ENCODE measurements at regions not wholly inside any gene's neighbourhood (a gene's known extent, or its start where the extent isn't known, plus 50 kb on each side); places are given as distances from the start of the nearest gene placed in this dataset.
A peak's percentile ranks its signal among the peaks of the same experiment; 100 is the strongest.

- Mint-ChIP-seq H3K9me3 (no peaks in the 10 kb centered on the region), H3K27me3 (no peaks in the 10 kb centered on the region), H3K36me3 (ENCODE audit: low read depth) (no peaks in the 10 kb centered on the region), H3K27ac (no peak overlapping the region), H3K4me1 (ENCODE audit: low read depth) (no peaks in the 10 kb centered on the region), H3K4me3 (no peak overlapping the region)
- Histone ChIP-seq H3K27ac (ENCODE audit: low read depth in 1 of 2, low read length in 2 of 2) (no peak overlapping the region), H3K36me3 (ENCODE audit: insufficient read depth, low read length) (no peaks in the 10 kb centered on the region), H3K27me3 (ENCODE audit: control insufficient read depth in 1 of 2, insufficient read depth in 2 of 2, low read length in 2 of 2) (no peaks in the 10 kb centered on the region), H3K4me1 (ENCODE audit: insufficient read depth, low read length) (no peaks in the 10 kb centered on the region), H3K9me3 (ENCODE audit: control insufficient read depth in 1 of 2, insufficient read depth in 1 of 2, low read length in 2 of 2) (peaks cover 0 to 21% of the 10 kb centered on the region in 2 experiments), H3K4me3 (ENCODE audit: low read length) (no peak overlapping the region)
- CTCF ChIA-PET, result no interaction called here
- POLR2A ChIA-PET, result no interaction called here
- intact Hi-C loops (cut with DNase I, micrococcal nuclease), result no loop called here
- no peak for TF ChIP-seq CTCF (IDR thresholded peaks at IDR 0.05)
- no peak for ATAC-seq (ENCODE audit: poor library complexity)
- DNase-seq, result no peak
Measured at GRCh38 chr7:156041398-156041797, 229.1 kb upstream of the SHH start.

GRCh38 chr7:156039971-156040677 lies 227.9 kb upstream of the SHH start:
- no peak for TF ChIP-seq CTCF (IDR thresholded peaks at IDR 0.05)
- H3K27me3 Mint-ChIP-seq, result no peaks in the 10 kb centered on the region
- H3K36me3 Mint-ChIP-seq (ENCODE audit: low read depth), result no peaks in the 10 kb centered on the region
- no peak overlapping the region for H3K27ac ChIP-seq (ENCODE audit: low read depth in 1 of 2, low read length in 2 of 2)
- no peaks in the 10 kb centered on the region for H3K4me1 Mint-ChIP-seq (ENCODE audit: low read depth)
- POLR2A ChIA-PET, result no interaction called here
- H3K27ac Mint-ChIP-seq, result no peak overlapping the region
- no peaks in the 10 kb centered on the region for H3K9me3 Mint-ChIP-seq
- peaks cover 0 to 10% of the 10 kb centered on the region in 2 experiments for H3K9me3 ChIP-seq (ENCODE audit: control insufficient read depth in 1 of 2, insufficient read depth in 1 of 2, low read length in 2 of 2)
- no peak overlapping the region for H3K4me3 Mint-ChIP-seq
- no peaks in the 10 kb centered on the region for H3K4me1 ChIP-seq (ENCODE audit: insufficient read depth, low read length)
- intact Hi-C loops (cut with DNase I, micrococcal nuclease), result no loop called here
- ATAC-seq (ENCODE audit: poor library complexity), result no peak
- peak in 2 of 14 experiments; percentile 25 to 39 for DNase-seq
- no peaks in the 10 kb centered on the region for H3K27me3 ChIP-seq (ENCODE audit: control insufficient read depth in 1 of 2, insufficient read depth in 2 of 2, low read length in 2 of 2)
- H3K4me3 ChIP-seq (ENCODE audit: low read length), result no peak overlapping the region
- H3K36me3 ChIP-seq (ENCODE audit: insufficient read depth, low read length), result no peaks in the 10 kb centered on the region
- CTCF ChIA-PET, result no interaction called here

GRCh38 chr7:156039194-156039593 lies 226.9 kb upstream of the SHH start:
- H3K4me3 Mint-ChIP-seq, result no peak overlapping the region
- POLR2A ChIA-PET, result no interaction called here
- no peak for ATAC-seq (ENCODE audit: poor library complexity)

More at GRCh38 chr7:156039194-156039593, 226.9 kb upstream of the SHH start:
- Histone ChIP-seq H3K4me1 (ENCODE audit: insufficient read depth, low read length) (no peaks in the 10 kb centered on the region), H3K27ac (ENCODE audit: low read depth in 1 of 2, low read length in 2 of 2) (no peak overlapping the region), H3K36me3 (ENCODE audit: insufficient read depth, low read length) (no peaks in the 10 kb centered on the region), H3K4me3 (ENCODE audit: low read length) (no peak overlapping the region), H3K9me3 (ENCODE audit: control insufficient read depth in 1 of 2, insufficient read depth in 1 of 2, low read length in 2 of 2) (peaks cover 0 to 11% of the 10 kb centered on the region in 2 experiments), H3K27me3 (ENCODE audit: control insufficient read depth in 1 of 2, insufficient read depth in 2 of 2, low read length in 2 of 2) (no peaks in the 10 kb centered on the region)
- Mint-ChIP-seq H3K9me3 (no peaks in the 10 kb centered on the region), H3K27ac (no peak overlapping the region), H3K36me3 (ENCODE audit: low read depth) (no peaks in the 10 kb centered on the region), H3K27me3 (no peaks in the 10 kb centered on the region), H3K4me1 (ENCODE audit: low read depth) (peaks cover 5% of the 10 kb centered on the region)
- intact Hi-C loops (cut with DNase I, micrococcal nuclease), result no loop called here
- DNase-seq, result no peak
- no peak for TF ChIP-seq CTCF (IDR thresholded peaks at IDR 0.05)
- CTCF ChIA-PET, result no interaction called here

All from CD4-positive, alpha-beta T cell (primary cell).